HG03064 (cell line): ENCODE measurements at regions not wholly inside any gene's neighbourhood (a gene's known extent, or its start where the extent isn't known, plus 50 kb on each side); places are given as distances from the start of the nearest gene placed in this dataset.

Source experiments
- ATAC-seq: cut with Tn5 transposase; IDR thresholded peaks from one replicate; pipeline ENCODE4 v1.9.1; 2021; ENCODE audit warnings: low read depth; ENCODE audit not compliant: unreplicated experiment

- ATAC-seq: no peak
These were observed 498.1 kb upstream of the FSTL5 start for GRCh38 chr4:162661913-162662312.

GRCh38 chr4:162659716-162660115, 495.9 kb upstream of the FSTL5 start:
- ATAC-seq: no peak

GRCh38 chr4:162657966-162658365, 494.2 kb upstream of the FSTL5 start:
- ATAC-seq: no peak

GRCh38 chr4:162650166-162650565, 486.4 kb upstream of the FSTL5 start:
- ATAC-seq: no peak

- ATAC-seq: no peak
These were observed 481.6 kb upstream of the FSTL5 start for GRCh38 chr4:162645381-162645780.

GRCh38 chr4:162644346-162644745, 480.5 kb upstream of the FSTL5 start:
- ATAC-seq: no peak

GRCh38 chr4:162640152-162640551, 476.4 kb upstream of the FSTL5 start:
- no peak for ATAC-seq

- ATAC-seq: no peak
These were observed 470.6 kb upstream of the FSTL5 start for GRCh38 chr4:162634390-162634789.

- ATAC-seq: no peak
These were observed 458.9 kb upstream of the FSTL5 start for GRCh38 chr4:162622664-162623063.

- ATAC-seq: no peak
These were observed 446.3 kb upstream of the FSTL5 start for GRCh38 chr4:162610116-162610515.

GRCh38 chr4:162586266-162586665, 422.5 kb upstream of the FSTL5 start:
- ATAC-seq: no peak

- no peak for ATAC-seq
These were observed 418.4 kb upstream of the FSTL5 start for GRCh38 chr4:162582180-162582579.

GRCh38 chr4:162565730-162566129, 401.9 kb upstream of the FSTL5 start:
- no peak for ATAC-seq

- ATAC-seq: no peak
These were observed 396.3 kb upstream of the FSTL5 start for GRCh38 chr4:162560073-162560472.

GRCh38 chr4:162557516-162558106, 393.8 kb upstream of the FSTL5 start:
- peak; percentile 50 for ATAC-seq

- ATAC-seq: no peak
These were observed 371.3 kb upstream of the FSTL5 start for GRCh38 chr4:162535121-162535520.

- ATAC-seq: no peak
These were observed 359.4 kb upstream of the FSTL5 start for GRCh38 chr4:162523171-162523570.

GRCh38 chr4:162522724-162523123, 358.9 kb upstream of the FSTL5 start:
- no peak for ATAC-seq

- ATAC-seq: no peak
These were observed 347.1 kb upstream of the FSTL5 start for GRCh38 chr4:162510937-162511336.

- no peak for ATAC-seq
These were observed 346.3 kb upstream of the FSTL5 start for GRCh38 chr4:162510115-162510514.

- ATAC-seq: no peak
These were observed 345.5 kb upstream of the FSTL5 start for GRCh38 chr4:162509333-162509732.

GRCh38 chr4:162506253-162506652, 342.5 kb upstream of the FSTL5 start:
- ATAC-seq: no peak

GRCh38 chr4:162503868-162504267, 340.1 kb upstream of the FSTL5 start:
- no peak for ATAC-seq
